MM.1S (cell line): ENCODE measurements at regions not wholly inside any gene's neighbourhood (a gene's known extent, or its start where the extent isn't known, plus 50 kb on each side); places are given as distances from the start of the nearest gene placed in this dataset.

ENCODE experiments used
- CTCF ChIP-seq: fragments of 300-600 bp; sonication (generic); IDR thresholded peaks from 2 replicates; pipeline ENCODE4 v1.5.1; 2016; ENCODE audit warnings: antibody characterized with exemption, low read length, mixed read lengths
- EZH2 ChIP-seq: fragments of 300-600 bp; sonication (generic); optimal IDR thresholded peaks from 2 replicates; pipeline ENCODE3; 2017; ENCODE audit warnings: low read depth, mild to moderate bottlenecking, antibody characterized with exemption, low read length, mixed read lengths

- TF ChIP-seq CTCF, result no peak
- TF ChIP-seq EZH2, result no peak
Observed at GRCh38 chr14:105862581-105863239, 336.3 kb downstream of the TMEM121 start.
